A673 (cell line): ENCODE measurements at regions not wholly inside any gene's neighbourhood (a gene's known extent, or its start where the extent isn't known, plus 50 kb on each side); places are given as distances from the start of the nearest gene placed in this dataset.

Experiments
- CTCF ChIP-seq: fragments of 300-800, 200-600 bp; sonication (generic); conservative IDR thresholded peaks from 2 replicates; pipeline ENCODE4 v1.5.1; 2017; ENCODE audit warnings: low read depth, mild to moderate bottlenecking, antibody characterized with exemption, low read length, moderate library complexity, mixed read lengths
- EZH2 ChIP-seq: fragments of 200-600 bp; sonication (generic); IDR thresholded peaks from 2 replicates; pipeline ENCODE4 v1.6.1; 2017; ENCODE audit warnings: borderline replicate concordance, low read depth, mild to moderate bottlenecking, mixed read lengths, antibody characterized with exemption, low read length; ENCODE audit not compliant: poor library complexity, severe bottlenecking

GRCh38 chr12:75937486-75937885 is 94.1 kb downstream of the PHLDA1 start:
- no peak for TF ChIP-seq CTCF
- TF ChIP-seq EZH2 = no peak
